CD4-positive, CD25-positive, alpha-beta regulatory T cell (primary cell): ENCODE measurements at regions not wholly inside any gene's neighbourhood (a gene's known extent, or its start where the extent isn't known, plus 50 kb on each side); places are given as distances from the start of the nearest gene placed in this dataset.
"Not testable (repeated sequence)": the region's sequence is repeated elsewhere in the genome, so short reads cannot be mapped to it uniquely, and the experiment has no call there.

Experiments used
- ATAC-seq, 2 donors: fragments of 150-1000 bp; cut with Tn5 transposase; one replicate each; pipeline ENCODE4 v1.10.0; 2021; ENCODE audit warnings: low read depth in 2 of 2, moderate number of reproducible peaks in 2 of 2, moderate library complexity in 1 of 2
- DNase-seq, 3 donors: peaks; one replicate each; pipeline versions ENCODE4 v3.0.0 to v3.0.0-alpha.2; 2012 to 2022; ENCODE audit warnings: mixed read lengths in 1 of 3
- H3K27ac ChIP-seq: one replicate; pipeline ENCODE4 v1.7.0; 2013; ENCODE audit warnings: mild to moderate bottlenecking, low read length; ENCODE audit not compliant: insufficient read depth, poor library complexity, severe bottlenecking
- H3K27me3 ChIP-seq: one replicate; pipeline ENCODE4 v1.7.0; 2013; ENCODE audit warnings: low read length; ENCODE audit not compliant: control insufficient read depth, insufficient read depth
- H3K36me3 ChIP-seq: one replicate; pipeline ENCODE4 v1.7.0; 2013; ENCODE audit warnings: mild to moderate bottlenecking, low read length, moderate library complexity; ENCODE audit not compliant: control insufficient read depth, insufficient read depth
- H3K4me1 ChIP-seq: 2 replicates; pipeline ENCODE4 v1.7.0; 2013; ENCODE audit warnings: mild to moderate bottlenecking, low read length; ENCODE audit not compliant: insufficient read depth, control insufficient read depth, poor library complexity, severe bottlenecking
- H3K4me3 ChIP-seq: one replicate; pipeline ENCODE4 v1.7.0; 2013; ENCODE audit warnings: low read depth, mild to moderate bottlenecking, low read length, moderate library complexity
- H3K9me3 ChIP-seq, 2 experiments: 1 replicate in 1 of 2; 2 replicates in 1 of 2; pipeline ENCODE4 v1.7.0; 2013; ENCODE audit warnings: low read length in 2 of 2, mild to moderate bottlenecking in 1 of 2, moderate library complexity in 1 of 2; ENCODE audit not compliant: control insufficient read depth in 2 of 2
- H3K27ac Mint-ChIP-seq, 3 donors: one replicate each; pipeline ENCODE4 v1.8.0; 2020 to 2022; ENCODE audit warnings: mild to moderate bottlenecking in 3 of 3, mixed read lengths in 3 of 3, moderate library complexity in 2 of 3
- H3K27me3 Mint-ChIP-seq: one replicate; pipeline ENCODE4 v1.8.0; 2022; ENCODE audit warnings: mild to moderate bottlenecking, mixed read lengths
- H3K36me3 Mint-ChIP-seq: one replicate; pipeline ENCODE4 v1.8.0; 2020; ENCODE audit warnings: mixed read lengths
- H3K4me1 Mint-ChIP-seq, 4 donors: one replicate each; pipeline ENCODE4 v1.8.0; 2020 to 2022; ENCODE audit warnings: mixed read lengths in 4 of 4, mild to moderate bottlenecking in 1 of 4
- H3K4me3 Mint-ChIP-seq, 4 donors: one replicate each; pipeline ENCODE4 v1.8.0; 2020 to 2022; ENCODE audit warnings: mild to moderate bottlenecking in 4 of 4, mixed read lengths in 4 of 4, moderate library complexity in 3 of 4
- H3K9me3 Mint-ChIP-seq, 7 donors: one replicate each; pipeline ENCODE4 v1.8.0; 2020 to 2022; ENCODE audit warnings: mixed read lengths in 7 of 7, mild to moderate bottlenecking in 3 of 7, moderate library complexity in 2 of 7

DNA sequence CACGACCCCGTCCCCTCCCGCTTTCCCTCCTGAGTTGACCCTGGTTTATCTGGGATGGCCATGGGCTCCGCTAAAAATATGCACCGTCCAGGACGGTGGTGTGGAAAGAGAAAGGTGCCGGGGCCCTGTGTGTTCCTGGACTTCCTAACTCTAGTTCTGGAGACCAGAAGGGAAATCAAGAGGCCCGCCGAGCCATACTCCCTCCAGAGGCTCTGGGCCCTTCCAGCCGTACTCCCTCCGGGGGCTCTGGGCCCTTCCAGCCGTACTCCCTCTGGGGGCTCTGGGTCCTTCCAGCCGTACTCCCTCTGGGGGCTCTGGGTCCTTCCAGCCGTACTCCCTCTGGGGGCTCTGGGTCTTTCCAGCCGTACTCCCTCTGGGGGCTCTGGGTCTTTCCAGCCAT, 168.5 kb downstream of the LAT start:
- not testable (repeated sequence) for H3K4me3 Mint-ChIP-seq, H3K27me3 ChIP-seq, H3K9me3 Mint-ChIP-seq, H3K27me3 Mint-ChIP-seq, ATAC-seq, H3K36me3 ChIP-seq, DNase-seq, H3K9me3 ChIP-seq, H3K4me3 ChIP-seq
- Histone ChIP-seq H3K27ac (peak overlapping the region; percentile 41), H3K4me1 (peaks cover 55% of the 10 kb centered on the region)
- Mint-ChIP-seq H3K36me3 (peaks cover 22% of the 10 kb centered on the region), H3K27ac (peak overlapping the region in 1 of 3 donors; percentile 99), H3K4me1 (peaks cover 21 to 85% (median 34%) of the 10 kb centered on the region in 4 donors)

DNA sequence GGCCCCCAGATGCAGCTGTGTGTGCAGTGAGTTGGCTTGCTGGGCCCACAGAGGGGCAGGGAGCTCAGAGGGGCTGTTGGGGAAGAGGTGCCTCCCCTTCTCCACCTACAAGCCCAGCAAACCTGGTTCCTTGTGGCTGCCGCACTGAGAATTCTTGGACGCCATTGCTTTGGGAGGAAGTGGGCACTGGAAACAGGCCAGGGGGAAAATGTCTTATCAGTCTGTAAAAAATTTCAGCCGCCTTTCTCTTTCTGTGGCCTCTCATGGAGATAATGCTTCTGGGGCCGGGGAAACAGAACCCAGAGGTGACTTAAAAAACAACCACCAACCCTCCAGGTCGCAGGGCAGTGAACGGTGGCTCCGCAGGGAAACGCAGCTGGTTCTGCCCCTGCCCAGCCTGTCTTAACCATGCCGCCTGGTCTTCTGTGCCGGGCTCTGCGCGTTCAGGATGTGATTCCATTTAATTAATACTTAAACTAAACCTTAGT, 167.7 kb downstream of the LAT start:
- not testable (repeated sequence) for H3K27me3 ChIP-seq, H3K27me3 Mint-ChIP-seq, H3K36me3 ChIP-seq, H3K9me3 Mint-ChIP-seq, H3K4me3 ChIP-seq, H3K27ac ChIP-seq, H3K9me3 ChIP-seq, ATAC-seq
- Mint-ChIP-seq H3K36me3 (peaks cover 22% of the 10 kb centered on the region), H3K4me1 (peaks cover 21 to 84% (median 38%) of the 10 kb centered on the region in 4 donors), H3K27ac (peak overlapping the region; percentile 71 to 99 (median 96)), H3K4me3 (peak overlapping the region in 3 of 4 donors; percentile 53 to 67 (median 54))
- H3K4me1 ChIP-seq = peaks cover 56% of the 10 kb centered on the region
- DNase-seq = peak in 1 of 3 donors; percentile 11

GRCh38 chr16:29151317-29151716, 166.5 kb downstream of the LAT start:
- no peak for ATAC-seq
- H3K9me3 Mint-ChIP-seq = peaks cover 0 to 1% (median 0%) of the 10 kb centered on the region in 7 donors
- peaks cover 14% of the 10 kb centered on the region for H3K36me3 Mint-ChIP-seq
- peak overlapping the region; percentile 98 to 100 (median 99) for H3K27ac Mint-ChIP-seq
- H3K4me1 Mint-ChIP-seq = peaks cover 11 to 84% (median 29%) of the 10 kb centered on the region in 4 donors
- Histone ChIP-seq H3K4me3 (no peak overlapping the region), H3K36me3 (no peaks in the 10 kb centered on the region), H3K9me3 (no peaks in the 10 kb centered on the region), H3K27ac (no peak overlapping the region), H3K27me3 (no peaks in the 10 kb centered on the region), H3K4me1 (peaks cover 54% of the 10 kb centered on the region)
- H3K4me3 Mint-ChIP-seq = peak overlapping the region in 2 of 4 donors; percentile 16 to 36
- H3K27me3 Mint-ChIP-seq = no peaks in the 10 kb centered on the region
- DNase-seq = no peak

- H3K27ac Mint-ChIP-seq = peak overlapping the region; percentile 98 to 100 (median 99)
- H3K9me3 ChIP-seq, H3K9me3 Mint-ChIP-seq, H3K27me3 ChIP-seq, ATAC-seq, DNase-seq, H3K27me3 Mint-ChIP-seq, H3K4me3 ChIP-seq, H3K36me3 ChIP-seq: not testable (repeated sequence)
- peaks cover 6 to 82% (median 33%) of the 10 kb centered on the region in 4 donors for H3K4me1 Mint-ChIP-seq
- Histone ChIP-seq H3K27ac (peak overlapping the region; percentile 88), H3K4me1 (peaks cover 54% of the 10 kb centered on the region)
- H3K36me3 Mint-ChIP-seq = peaks cover 18% of the 10 kb centered on the region
- peak overlapping the region; percentile 61 to 86 (median 82) for H3K4me3 Mint-ChIP-seq
Measured at GRCh38 chr16:29149912-29150311, 165.1 kb downstream of the LAT start.

DNA sequence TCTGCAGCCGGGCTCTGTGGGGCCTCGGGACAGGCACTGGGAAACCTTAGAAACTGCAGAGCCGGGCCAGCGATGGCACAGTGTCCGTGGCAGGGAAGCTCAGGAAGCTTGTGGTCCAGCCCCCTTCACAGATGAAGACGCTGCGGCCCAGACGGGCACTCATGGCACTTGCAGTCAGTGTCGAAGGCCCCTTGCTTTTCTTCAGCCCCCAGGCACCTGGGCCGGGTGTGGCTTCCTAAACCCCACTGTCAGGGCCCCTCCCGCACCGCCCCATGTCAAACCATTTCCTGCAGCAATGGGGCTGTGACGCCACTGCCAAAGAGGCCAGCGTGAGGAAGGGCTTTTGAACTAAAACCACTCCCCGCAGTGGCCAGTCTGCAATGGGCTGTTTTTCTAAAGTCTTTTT, 164.0 kb downstream of the LAT start:
- Mint-ChIP-seq H3K4me1 (peaks cover 6 to 79% (median 32%) of the 10 kb centered on the region in 4 donors), H3K9me3 (peaks cover 0 to 1% (median 0%) of the 10 kb centered on the region in 7 donors), H3K36me3 (peaks cover 18% of the 10 kb centered on the region), H3K27ac (peak overlapping the region; percentile 98 to 100 (median 99)), H3K4me3 (peak overlapping the region; percentile 78 to 86 (median 82)), H3K27me3 (no peaks in the 10 kb centered on the region)
- ATAC-seq (peak; percentile 94 to 95), DNase-seq (peak; percentile 77 to 97 (median 92))
- H3K9me3 ChIP-seq = no peaks in the 10 kb centered on the region
- H3K4me1 ChIP-seq = peaks cover 47% of the 10 kb centered on the region
- H3K36me3 ChIP-seq = no peaks in the 10 kb centered on the region
- peak overlapping the region; percentile 47 for H3K4me3 ChIP-seq
- peak overlapping the region; percentile 88 for H3K27ac ChIP-seq
- no peaks in the 10 kb centered on the region for H3K27me3 ChIP-seq

- Mint-ChIP-seq H3K27ac (peak overlapping the region; percentile 98 to 100 (median 99)), H3K27me3 (no peaks in the 10 kb centered on the region), H3K4me3 (peak overlapping the region in 3 of 4 donors; percentile 78 to 85 (median 80)), H3K9me3 (peaks cover 0 to 1% (median 0%) of the 10 kb centered on the region in 7 donors), H3K36me3 (peaks cover 18% of the 10 kb centered on the region), H3K4me1 (peaks cover 6 to 80% (median 32%) of the 10 kb centered on the region in 4 donors)
- H3K36me3 ChIP-seq = no peaks in the 10 kb centered on the region
- DNase-seq = peak in 1 of 3 donors; percentile 47
- no peaks in the 10 kb centered on the region for H3K27me3 ChIP-seq
- no peaks in the 10 kb centered on the region for H3K9me3 ChIP-seq
- peaks cover 41% of the 10 kb centered on the region for H3K4me1 ChIP-seq
- H3K27ac ChIP-seq = peak overlapping the region; percentile 88
- peak overlapping the region; percentile 24 for H3K4me3 ChIP-seq
- peak; percentile 43 to 44 for ATAC-seq
Measured at GRCh38 chr16:29148131-29148691, 163.4 kb downstream of the LAT start.

DNA sequence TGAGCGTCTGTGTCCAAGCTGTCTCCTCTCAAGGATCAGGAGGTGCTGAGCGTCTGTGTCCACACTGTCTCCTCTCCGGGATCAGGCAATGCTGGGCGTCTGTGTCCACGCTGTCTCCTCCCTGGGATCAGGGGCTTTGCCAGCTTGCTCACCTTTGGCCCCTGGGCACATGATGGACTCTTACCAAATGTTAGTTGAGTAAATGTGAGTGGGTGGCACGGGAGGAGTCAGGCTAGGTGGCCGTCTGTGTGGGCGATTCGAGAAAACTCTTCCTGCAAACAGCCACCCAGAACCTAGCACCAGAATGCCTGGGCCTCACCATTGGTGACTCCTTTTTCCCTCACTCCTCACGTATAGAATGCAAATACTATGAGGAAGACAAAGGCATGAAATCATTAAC, 162.9 kb downstream of the LAT start:
- not testable (repeated sequence) for ATAC-seq

More for the DNA sequence above, 162.9 kb downstream of the LAT start:
- H3K4me3 Mint-ChIP-seq = peak overlapping the region in 3 of 4 donors; percentile 26 to 43 (median 37)
- peak in 1 of 3 donors; percentile 13 for DNase-seq
- H3K36me3 ChIP-seq, H3K9me3 ChIP-seq, H3K4me3 ChIP-seq, H3K9me3 Mint-ChIP-seq, H3K27me3 ChIP-seq, H3K27me3 Mint-ChIP-seq: not testable (repeated sequence)
- H3K4me1 Mint-ChIP-seq = peaks cover 6 to 84% (median 32%) of the 10 kb centered on the region in 4 donors
- peaks cover 22% of the 10 kb centered on the region for H3K36me3 Mint-ChIP-seq
- Histone ChIP-seq H3K4me1 (peaks cover 39% of the 10 kb centered on the region), H3K27ac (peak overlapping the region; percentile 88)
- H3K27ac Mint-ChIP-seq = peak overlapping the region; percentile 98 to 100 (median 99)
